Sigmoid colon (tissue), 4 donors: ENCODE measurements at regions not wholly inside any gene's neighbourhood (a gene's known extent, or its start where the extent isn't known, plus 50 kb on each side); places are given as distances from the start of the nearest gene placed in this dataset.

Experiments used
- POLR2A ChIP-seq, 2 donors: fragments of 450-650 bp; IDR thresholded peaks; one replicate each; pipeline ENCODE4 v1.6.1; 2016; ENCODE audit warnings: antibody characterized with exemption in 2 of 2, mild to moderate bottlenecking in 2 of 2, moderate library complexity in 2 of 2
- POLR2AphosphoS5 ChIP-seq, 4 donors: sonication (generic); formaldehyde crosslinking; IDR thresholded peaks; one replicate each; pipeline ENCODE4 v1.6.1; 2017; ENCODE audit warnings: antibody characterized with exemption in 4 of 4
- TF ChIP-seq, protein P1 (sequence below), 4 experiments: fragments of 450-650 bp in 3 of 4; fragments of 200-600 bp in 1 of 4; IDR thresholded peaks; one replicate each; pipeline ENCODE4 v1.5.1; 2016 to 2019; ENCODE audit warnings: antibody characterized with exemption in 4 of 4, mild to moderate bottlenecking in 3 of 4, moderate library complexity in 2 of 4

DNA sequence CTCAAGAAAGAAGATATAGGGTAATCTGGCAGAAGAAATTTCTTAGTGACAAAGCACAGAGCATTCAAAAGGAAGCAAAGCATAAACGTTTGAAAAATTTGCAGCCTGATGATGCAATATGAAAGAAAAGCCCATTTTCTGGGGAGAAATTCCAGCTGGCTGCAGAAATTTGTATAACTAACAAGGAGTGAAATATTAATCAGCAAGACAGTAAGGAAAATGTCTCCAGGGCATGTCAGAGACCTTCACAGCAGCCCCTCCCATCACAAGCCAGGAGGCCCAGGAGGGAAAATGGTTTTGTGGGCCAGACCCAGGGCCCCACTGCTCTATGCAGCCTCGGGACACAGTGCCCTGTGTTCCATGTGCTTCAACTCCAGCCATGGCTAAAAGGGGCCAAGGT is 359.4 kb downstream of the HINT1 start:
- no peak for TF ChIP-seq POLR2AphosphoS5 (IDR thresholded peaks at IDR 0.05)
- TF ChIP-seq, protein P1, sequence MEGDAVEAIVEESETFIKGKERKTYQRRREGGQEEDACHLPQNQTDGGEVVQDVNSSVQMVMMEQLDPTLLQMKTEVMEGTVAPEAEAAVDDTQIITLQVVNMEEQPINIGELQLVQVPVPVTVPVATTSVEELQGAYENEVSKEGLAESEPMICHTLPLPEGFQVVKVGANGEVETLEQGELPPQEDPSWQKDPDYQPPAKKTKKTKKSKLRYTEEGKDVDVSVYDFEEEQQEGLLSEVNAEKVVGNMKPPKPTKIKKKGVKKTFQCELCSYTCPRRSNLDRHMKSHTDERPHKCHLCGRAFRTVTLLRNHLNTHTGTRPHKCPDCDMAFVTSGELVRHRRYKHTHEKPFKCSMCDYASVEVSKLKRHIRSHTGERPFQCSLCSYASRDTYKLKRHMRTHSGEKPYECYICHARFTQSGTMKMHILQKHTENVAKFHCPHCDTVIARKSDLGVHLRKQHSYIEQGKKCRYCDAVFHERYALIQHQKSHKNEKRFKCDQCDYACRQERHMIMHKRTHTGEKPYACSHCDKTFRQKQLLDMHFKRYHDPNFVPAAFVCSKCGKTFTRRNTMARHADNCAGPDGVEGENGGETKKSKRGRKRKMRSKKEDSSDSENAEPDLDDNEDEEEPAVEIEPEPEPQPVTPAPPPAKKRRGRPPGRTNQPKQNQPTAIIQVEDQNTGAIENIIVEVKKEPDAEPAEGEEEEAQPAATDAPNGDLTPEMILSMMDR (IDR thresholded peaks at IDR 0.05), result no peak
- TF ChIP-seq POLR2A (IDR thresholded peaks at IDR 0.05), result no peak
